ENCODE measurements at regions not wholly inside any gene's neighbourhood (a gene's known extent, or its start where the extent isn't known, plus 50 kb on each side); places are given as distances from the start of the nearest gene placed in this dataset.

DNA sequence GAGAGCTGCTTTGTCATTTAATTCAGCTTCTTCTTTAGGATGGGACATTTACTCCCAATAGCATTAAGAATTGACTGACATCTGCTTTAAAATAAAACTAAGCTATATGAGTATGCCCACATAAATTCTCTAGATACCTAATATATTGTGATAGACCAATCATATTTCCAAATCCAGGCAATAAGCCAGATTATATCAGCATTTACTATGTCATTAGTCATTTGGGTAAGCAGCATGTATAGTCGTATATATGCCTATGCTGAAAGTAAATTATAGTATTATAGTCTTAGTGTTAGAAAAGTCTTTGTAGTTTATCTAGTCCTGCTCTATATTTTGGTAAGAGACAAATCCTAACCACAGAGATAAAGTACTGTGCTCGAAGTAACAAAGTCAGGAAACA lies 958.1 kb downstream of the KCNJ2 start:
- TF ChIP-seq, protein P1, sequence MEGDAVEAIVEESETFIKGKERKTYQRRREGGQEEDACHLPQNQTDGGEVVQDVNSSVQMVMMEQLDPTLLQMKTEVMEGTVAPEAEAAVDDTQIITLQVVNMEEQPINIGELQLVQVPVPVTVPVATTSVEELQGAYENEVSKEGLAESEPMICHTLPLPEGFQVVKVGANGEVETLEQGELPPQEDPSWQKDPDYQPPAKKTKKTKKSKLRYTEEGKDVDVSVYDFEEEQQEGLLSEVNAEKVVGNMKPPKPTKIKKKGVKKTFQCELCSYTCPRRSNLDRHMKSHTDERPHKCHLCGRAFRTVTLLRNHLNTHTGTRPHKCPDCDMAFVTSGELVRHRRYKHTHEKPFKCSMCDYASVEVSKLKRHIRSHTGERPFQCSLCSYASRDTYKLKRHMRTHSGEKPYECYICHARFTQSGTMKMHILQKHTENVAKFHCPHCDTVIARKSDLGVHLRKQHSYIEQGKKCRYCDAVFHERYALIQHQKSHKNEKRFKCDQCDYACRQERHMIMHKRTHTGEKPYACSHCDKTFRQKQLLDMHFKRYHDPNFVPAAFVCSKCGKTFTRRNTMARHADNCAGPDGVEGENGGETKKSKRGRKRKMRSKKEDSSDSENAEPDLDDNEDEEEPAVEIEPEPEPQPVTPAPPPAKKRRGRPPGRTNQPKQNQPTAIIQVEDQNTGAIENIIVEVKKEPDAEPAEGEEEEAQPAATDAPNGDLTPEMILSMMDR (IDR thresholded peaks at IDR 0.05), result no peak
- TF ChIP-seq EP300 (IDR thresholded peaks at IDR 0.05), result no peak
- TF ChIP-seq POLR2A (IDR thresholded peaks at IDR 0.05), result no peak
- TF ChIP-seq POLR2AphosphoS5 (IDR thresholded peaks at IDR 0.05), result no peak
